ENCODE measurements at regions not wholly inside any gene's neighbourhood (a gene's known extent, or its start where the extent isn't known, plus 50 kb on each side); places are given as distances from the start of the nearest gene placed in this dataset.

- DNase-seq: no peak
Observed at GRCh38 chr11:106217456-106217855, 140.0 kb downstream of the AASDHPPT start.

- no peak for DNase-seq
Observed at GRCh38 chr11:106218106-106218505, 140.6 kb downstream of the AASDHPPT start.

- DNase-seq: no peak
Observed at GRCh38 chr11:106222626-106223025, 145.2 kb downstream of the AASDHPPT start.

- DNase-seq: no peak
Observed at GRCh38 chr11:106224172-106224571, 146.7 kb downstream of the AASDHPPT start.

- no peak for DNase-seq
Observed at GRCh38 chr11:106228996-106229395, 151.5 kb downstream of the AASDHPPT start.

GRCh38 chr11:106231591-106231990, 154.1 kb downstream of the AASDHPPT start:
- DNase-seq: no peak

- DNase-seq: no peak
Observed at GRCh38 chr11:106233191-106233590, 155.7 kb downstream of the AASDHPPT start.

GRCh38 chr11:106234794-106235193, 157.3 kb downstream of the AASDHPPT start:
- DNase-seq: no peak

- no peak for DNase-seq
Observed at GRCh38 chr11:106236295-106236694, 158.8 kb downstream of the AASDHPPT start.

- no peak for DNase-seq
Observed at GRCh38 chr11:106238704-106239360, 161.4 kb downstream of the AASDHPPT start.

GRCh38 chr11:106241601-106242257, 164.3 kb downstream of the AASDHPPT start:
- no peak for DNase-seq

- DNase-seq: no peak
Observed at GRCh38 chr11:106242718-106243415, 165.4 kb downstream of the AASDHPPT start.

- no peak for DNase-seq
Observed at GRCh38 chr11:106246495-106246894, 169.0 kb downstream of the AASDHPPT start.

GRCh38 chr11:106249617-106250239, 172.3 kb downstream of the AASDHPPT start:
- no peak for DNase-seq

- DNase-seq: no peak
Observed at GRCh38 chr11:106262852-106263251, 185.4 kb downstream of the AASDHPPT start.

- DNase-seq: no peak
Observed at GRCh38 chr11:106263527-106263926, 186.1 kb downstream of the AASDHPPT start.

- no peak for DNase-seq
Observed at GRCh38 chr11:106271086-106271485, 193.6 kb downstream of the AASDHPPT start.

- no peak for DNase-seq
Observed at GRCh38 chr11:106271686-106272085, 194.2 kb downstream of the AASDHPPT start.

- no peak for DNase-seq
Observed at GRCh38 chr11:106275151-106275550, 197.7 kb downstream of the AASDHPPT start.

GRCh38 chr11:106276126-106276525, 198.7 kb downstream of the AASDHPPT start:
- DNase-seq: no peak

- DNase-seq: no peak
Observed at GRCh38 chr11:106276859-106277436, 199.5 kb downstream of the AASDHPPT start.

- DNase-seq: no peak
Observed at GRCh38 chr11:106277484-106277883, 200.0 kb downstream of the AASDHPPT start.

- DNase-seq: no peak
Observed at GRCh38 chr11:106278391-106278790, 200.9 kb downstream of the AASDHPPT start.
